CD14-positive monocyte (primary cell): ENCODE measurements at regions not wholly inside any gene's neighbourhood (a gene's known extent, or its start where the extent isn't known, plus 50 kb on each side); places are given as distances from the start of the nearest gene placed in this dataset.

ENCODE experiments used
- DNase-seq, 3 donors: peaks; one replicate each; pipeline ENCODE4 v3.0.0-alpha.2; 2011 to 2022
- H2AFZ ChIP-seq: 2 replicates; pipeline ENCODE4 v1.6.0; 2012; ENCODE audit warnings: mild to moderate bottlenecking, low read depth, low read length, inconsistent platforms; ENCODE audit not compliant: insufficient read depth, poor library complexity, severe bottlenecking
- H3K27ac ChIP-seq, 2 donors: 1 replicate in 1 of 2; 2 replicates in 1 of 2; pipeline ENCODE4 v1.5.1; 2012 to 2013; ENCODE audit warnings: low read length in 2 of 2, control low read depth in 1 of 2, inconsistent platforms in 1 of 2, low read depth in 1 of 2, mild to moderate bottlenecking in 1 of 2
- H3K27me3 ChIP-seq, 2 donors: one replicate each; pipeline versions ENCODE4 v1.6.0 to v1.6.1; 2011 to 2013; ENCODE audit warnings: low read length in 2 of 2; ENCODE audit not compliant: control insufficient read depth in 2 of 2, insufficient read depth in 2 of 2
- H3K36me3 ChIP-seq, 2 donors: replicated peaks in 1 of 2; 1 replicate in 1 of 2; 2 replicates in 1 of 2; pipeline versions ENCODE4 v1.5.1 to v1.6.1; 2012 to 2013; ENCODE audit warnings: low read length in 2 of 2, control low read depth in 1 of 2, inconsistent platforms in 1 of 2, mild to moderate bottlenecking in 1 of 2; ENCODE audit not compliant: insufficient read depth in 2 of 2, control insufficient read depth in 1 of 2
- H3K4me1 ChIP-seq, 2 donors: 1 replicate in 1 of 2; 2 replicates in 1 of 2; pipeline versions ENCODE4 v1.5.1 to v1.6.1; 2012 to 2013; ENCODE audit warnings: low read length in 2 of 2, control low read depth in 1 of 2, inconsistent platforms in 1 of 2, mild to moderate bottlenecking in 1 of 2, moderate library complexity in 1 of 2; ENCODE audit not compliant: insufficient read depth in 2 of 2, control insufficient read depth in 1 of 2
- H3K4me2 ChIP-seq: replicated peaks from 2 replicates; pipeline ENCODE3; 2012; ENCODE audit warnings: low read length, moderate library complexity, mild to moderate bottlenecking; ENCODE audit not compliant: poor library complexity, severe bottlenecking; ENCODE audit errors: extremely low read depth
- H3K4me3 ChIP-seq, 3 experiments: fragments of 200-600 bp in 1 of 3; sonication (generic) in 1 of 3; replicated peaks in 1 of 3; 1 replicate in 2 of 3; 2 replicates in 1 of 3; pipeline ENCODE4 v1.5.1; 2011 to 2013; ENCODE audit warnings: low read length in 3 of 3, mild to moderate bottlenecking in 3 of 3, control low read depth in 2 of 3, low read depth in 2 of 3, inconsistent platforms in 1 of 3, moderate library complexity in 1 of 3
- H3K79me2 ChIP-seq: 2 replicates; pipeline ENCODE4 v1.6.0; 2012; ENCODE audit warnings: mild to moderate bottlenecking, control low read depth, inconsistent platforms, low read length, moderate library complexity; ENCODE audit not compliant: insufficient read depth
- H3K9ac ChIP-seq: 2 replicates; pipeline ENCODE4 v1.6.0; 2017; ENCODE audit warnings: low read length, mild to moderate bottlenecking; ENCODE audit not compliant: insufficient read depth, poor library complexity, severe bottlenecking
- H3K9me3 ChIP-seq, 2 donors: replicated peaks in 1 of 2; 1 replicate in 1 of 2; 2 replicates in 1 of 2; pipeline versions ENCODE4 v1.5.1 to v1.6.1; 2012 to 2013; ENCODE audit warnings: low read length in 2 of 2, control low read depth in 1 of 2; ENCODE audit not compliant: control insufficient read depth in 1 of 2, insufficient read depth in 1 of 2
- H4K20me1 ChIP-seq: 2 replicates; pipeline ENCODE4 v1.6.0; 2012; ENCODE audit warnings: mild to moderate bottlenecking, low read length, control low read depth, moderate library complexity; ENCODE audit not compliant: insufficient read depth
- H3K27ac Mint-ChIP-seq, 7 donors: one replicate each; pipeline ENCODE4 v1.8.0; 2020; ENCODE audit warnings: mild to moderate bottlenecking in 7 of 7, mixed read lengths in 7 of 7, moderate library complexity in 6 of 7, inconsistent platforms in 2 of 7
- H3K27me3 Mint-ChIP-seq, 3 donors: one replicate each; pipeline ENCODE4 v1.8.0; 2021 to 2022; ENCODE audit warnings: low read depth in 3 of 3, mild to moderate bottlenecking in 3 of 3, mixed read lengths in 3 of 3, moderate library complexity in 3 of 3, inconsistent platforms in 1 of 3
- H3K36me3 Mint-ChIP-seq, 2 donors: one replicate each; pipeline ENCODE4 v1.8.0; 2020; ENCODE audit warnings: mixed read lengths in 2 of 2, inconsistent platforms in 1 of 2, mild to moderate bottlenecking in 1 of 2
- H3K4me1 Mint-ChIP-seq: one replicate; pipeline ENCODE4 v1.8.0; 2020; ENCODE audit warnings: mild to moderate bottlenecking, mixed read lengths
- H3K4me3 Mint-ChIP-seq, 2 donors: one replicate each; pipeline ENCODE4 v1.8.0; 2020; ENCODE audit warnings: mild to moderate bottlenecking in 2 of 2, mixed read lengths in 2 of 2, moderate library complexity in 1 of 2
- H3K9me3 Mint-ChIP-seq, 7 donors: one replicate each; pipeline ENCODE4 v1.8.0; 2020 to 2022; ENCODE audit warnings: mixed read lengths in 7 of 7, mild to moderate bottlenecking in 6 of 7, moderate library complexity in 6 of 7, inconsistent platforms in 2 of 7
- CTCF ChIP-seq: fragments of 200-600 bp; IDR thresholded peaks from one replicate; pipeline ENCODE4 v1.8.0; 2022; ENCODE audit warnings: antibody characterized with exemption, mild to moderate bottlenecking
- WGBS: methylation state at CpG from one replicate; pipeline ENCODE4 v1.1.5; 2013; ENCODE audit warnings: missing lambda C conversion rate; ENCODE audit not compliant: insufficient coverage; 5-methylcytosine and 5-hydroxymethylcytosine counted together
- intact Hi-C, 2 donors: fragments of 100-400 bp; cut with micrococcal nuclease; formaldehyde crosslinking; loops; one replicate each; pipeline versions ENCODE4 v1.15.0 to v1.15.1; 2023

- Histone ChIP-seq H3K9ac (no peak overlapping the region), H3K36me3 (no peaks in the 10 kb centered on the region), H3K27me3 (no peaks in the 10 kb centered on the region), H3K79me2 (no peaks in the 10 kb centered on the region), H3K4me1 (no peaks in the 10 kb centered on the region), H2AFZ (no peak overlapping the region), H3K27ac (no peak overlapping the region), H3K4me3 (no peak overlapping the region), H3K9me3 (no peaks in the 10 kb centered on the region), H4K20me1 (no peaks in the 10 kb centered on the region), H3K4me2 (no peak overlapping the region)
- no peak for DNase-seq
- no peak for TF ChIP-seq CTCF
- Mint-ChIP-seq H3K27me3 (peaks cover 0 to 5% (median 2%) of the 10 kb centered on the region in 3 donors), H3K4me1 (no peaks in the 10 kb centered on the region), H3K27ac (no peak overlapping the region), H3K4me3 (no peak overlapping the region), H3K9me3 (peaks cover 0 to 2% (median under 1%) of the 10 kb centered on the region in 7 donors), H3K36me3 (no peaks in the 10 kb centered on the region)
- intact Hi-C loops: no loop called here
- 92% methylated on average over 8 of the region's 8 CpGs for WGBS
Measured at GRCh38 chr4:185999207-185999606, 69.7 kb upstream of the TLR3 start.

- no peak for DNase-seq
- Mint-ChIP-seq H3K27me3 (peaks cover 0 to 5% (median 2%) of the 10 kb centered on the region in 3 donors), H3K36me3 (no peaks in the 10 kb centered on the region), H3K27ac (no peak overlapping the region), H3K4me1 (no peaks in the 10 kb centered on the region), H3K9me3 (no peaks in the 10 kb centered on the region), H3K4me3 (no peak overlapping the region)
- no peak overlapping the region for H3K4me3 ChIP-seq
- H3K4me1 ChIP-seq: no peaks in the 10 kb centered on the region
- TF ChIP-seq CTCF: no peak
- intact Hi-C loops: no loop called here
- no peak overlapping the region for H2AFZ ChIP-seq
- no peaks in the 10 kb centered on the region for H3K36me3 ChIP-seq
- H3K9ac ChIP-seq: no peak overlapping the region
- WGBS: 80% methylated on average over 6 of the region's 9 CpGs
- H3K79me2 ChIP-seq: no peaks in the 10 kb centered on the region
- no peaks in the 10 kb centered on the region for H3K27me3 ChIP-seq
- H4K20me1 ChIP-seq: no peaks in the 10 kb centered on the region
- H3K9me3 ChIP-seq: no peaks in the 10 kb centered on the region
- no peak overlapping the region for H3K27ac ChIP-seq
- H3K4me2 ChIP-seq: no peak overlapping the region
Measured at GRCh38 chr4:186002853-186003252, 66.1 kb upstream of the TLR3 start.
